ENCODE measurements at regions not wholly inside any gene's neighbourhood (a gene's known extent, or its start where the extent isn't known, plus 50 kb on each side); places are given as distances from the start of the nearest gene placed in this dataset.

DNA sequence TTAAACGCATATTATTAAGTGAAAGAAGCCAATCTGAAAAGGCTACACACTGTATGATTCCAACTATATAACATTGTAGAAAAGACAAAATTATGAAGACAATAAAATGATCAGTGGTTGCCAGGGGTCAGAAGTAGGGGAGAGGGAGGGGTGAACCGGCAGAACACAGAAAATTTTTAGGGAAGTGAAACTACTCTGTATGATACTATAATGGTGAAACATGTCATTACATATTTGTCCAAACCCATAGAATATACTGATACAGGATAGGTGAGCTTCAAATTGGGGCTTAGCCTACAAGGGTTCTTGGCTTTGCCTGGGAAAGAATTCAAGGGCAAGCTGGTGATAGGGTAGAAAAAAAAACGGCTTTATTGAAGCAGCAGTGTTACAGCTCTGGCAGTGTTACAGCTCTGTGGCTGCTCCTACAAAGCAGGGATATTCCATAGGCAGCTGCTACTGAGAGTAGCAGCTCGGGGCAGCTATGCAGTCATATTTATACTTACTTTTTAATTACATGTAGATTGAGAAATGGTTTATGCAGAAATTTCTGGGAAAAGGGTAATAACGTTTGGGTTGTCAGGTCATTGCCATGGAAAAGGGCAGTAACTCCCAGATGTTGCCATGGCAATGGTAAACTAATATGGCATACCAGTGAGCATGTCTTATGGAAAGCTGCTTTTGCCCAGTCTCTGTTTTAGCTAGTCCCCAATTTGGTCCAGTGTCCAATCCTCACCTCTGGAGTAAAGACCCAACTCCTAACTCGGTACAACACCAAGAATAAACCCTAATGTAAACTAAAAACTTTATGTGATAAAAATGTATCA lies 125.1 kb upstream of the SLC25A36 start:
- TF ChIP-seq, protein P1, sequence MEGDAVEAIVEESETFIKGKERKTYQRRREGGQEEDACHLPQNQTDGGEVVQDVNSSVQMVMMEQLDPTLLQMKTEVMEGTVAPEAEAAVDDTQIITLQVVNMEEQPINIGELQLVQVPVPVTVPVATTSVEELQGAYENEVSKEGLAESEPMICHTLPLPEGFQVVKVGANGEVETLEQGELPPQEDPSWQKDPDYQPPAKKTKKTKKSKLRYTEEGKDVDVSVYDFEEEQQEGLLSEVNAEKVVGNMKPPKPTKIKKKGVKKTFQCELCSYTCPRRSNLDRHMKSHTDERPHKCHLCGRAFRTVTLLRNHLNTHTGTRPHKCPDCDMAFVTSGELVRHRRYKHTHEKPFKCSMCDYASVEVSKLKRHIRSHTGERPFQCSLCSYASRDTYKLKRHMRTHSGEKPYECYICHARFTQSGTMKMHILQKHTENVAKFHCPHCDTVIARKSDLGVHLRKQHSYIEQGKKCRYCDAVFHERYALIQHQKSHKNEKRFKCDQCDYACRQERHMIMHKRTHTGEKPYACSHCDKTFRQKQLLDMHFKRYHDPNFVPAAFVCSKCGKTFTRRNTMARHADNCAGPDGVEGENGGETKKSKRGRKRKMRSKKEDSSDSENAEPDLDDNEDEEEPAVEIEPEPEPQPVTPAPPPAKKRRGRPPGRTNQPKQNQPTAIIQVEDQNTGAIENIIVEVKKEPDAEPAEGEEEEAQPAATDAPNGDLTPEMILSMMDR (conservative IDR thresholded peaks at IDR 0.05 in 1 of 2, IDR thresholded peaks at IDR 0.05 in 1 of 2; ENCODE audit: extremely low read depth in 1 of 2, insufficient read depth in 1 of 2, low read depth in 1 of 2, low read length in 2 of 2), result no peak
- no peak for TF ChIP-seq EZH2 (IDR thresholded peaks at IDR 0.05; ENCODE audit: borderline replicate concordance, low read length)
